HG03342 (cell line): ENCODE measurements at regions not wholly inside any gene's neighbourhood (a gene's known extent, or its start where the extent isn't known, plus 50 kb on each side); places are given as distances from the start of the nearest gene placed in this dataset.
A peak's percentile ranks its signal among the peaks of the same experiment; 100 is the strongest.

Source experiments
- ATAC-seq: cut with Tn5 transposase; IDR thresholded peaks from one replicate; pipeline ENCODE4 v1.9.1; 2021; ENCODE audit warnings: mild to moderate bottlenecking, moderate library complexity; ENCODE audit not compliant: unreplicated experiment

- no peak for ATAC-seq
Measured at GRCh38 chr2:129462349-129462748, 517.1 kb upstream of the RAB6C start.

- no peak for ATAC-seq
Measured at GRCh38 chr2:129462967-129463366, 516.5 kb upstream of the RAB6C start.

DNA sequence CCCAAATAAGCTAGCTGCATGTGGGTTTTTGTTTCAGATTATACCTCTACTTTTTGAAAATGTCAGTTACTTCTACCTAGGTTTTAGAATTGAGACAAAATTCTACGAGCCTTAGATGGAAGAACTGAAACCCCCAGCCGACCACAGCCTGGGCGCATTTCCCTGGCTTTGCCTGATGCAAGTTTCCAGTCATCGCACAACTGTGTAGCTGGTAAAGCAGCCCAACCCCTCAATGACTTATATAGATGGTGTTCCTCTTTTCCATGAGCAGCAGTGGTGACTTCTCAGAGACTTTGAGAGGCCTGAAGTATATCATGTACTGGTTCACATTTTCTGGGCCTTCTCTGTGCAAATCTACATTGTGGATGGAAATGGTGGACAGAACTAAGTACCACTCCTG, 515.4 kb upstream of the RAB6C start:
- no peak for ATAC-seq

- no peak for ATAC-seq
Measured at GRCh38 chr2:129464631-129465030, 514.8 kb upstream of the RAB6C start.

DNA sequence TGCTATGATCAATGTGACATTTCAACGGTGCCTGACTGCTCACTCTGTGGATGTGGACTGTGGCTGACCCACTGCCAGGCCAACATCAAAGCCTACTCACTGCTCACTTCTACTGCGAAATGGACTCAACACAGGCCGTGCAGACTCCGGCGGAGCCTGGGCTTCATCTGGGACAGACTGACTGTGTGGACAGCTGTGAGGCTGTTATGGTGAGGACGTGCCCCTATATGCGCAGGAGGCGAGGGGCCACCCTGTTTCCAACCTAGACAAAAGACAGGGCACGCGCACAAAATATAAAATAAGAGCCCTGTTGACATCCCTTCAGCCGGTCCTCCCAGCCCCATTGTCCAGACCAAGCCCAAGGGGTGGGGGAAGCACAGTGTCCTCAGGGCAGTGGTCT, 514.4 kb upstream of the RAB6C start:
- ATAC-seq = no peak

DNA sequence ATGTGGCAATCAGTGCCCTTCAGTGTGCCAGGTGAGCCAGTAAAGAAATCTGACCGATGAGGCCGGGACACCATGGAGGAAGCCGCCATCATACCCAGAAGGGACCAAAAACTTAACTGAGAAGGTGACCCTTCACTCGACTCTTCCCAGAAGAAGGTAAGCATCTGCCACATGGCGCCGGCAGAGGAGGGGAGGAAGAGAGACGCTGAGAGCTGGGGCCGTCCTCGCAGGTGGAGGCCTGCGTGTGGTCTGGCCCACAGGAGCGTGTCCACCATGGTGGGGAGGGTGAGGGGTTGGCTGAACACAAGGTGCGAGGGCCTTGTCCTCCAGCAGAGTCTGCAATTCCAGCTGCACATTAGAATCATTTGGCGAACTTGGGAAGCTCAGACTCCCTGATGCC, 513.1 kb upstream of the RAB6C start:
- ATAC-seq = no peak

GRCh38 chr2:129467012-129467779, 512.3 kb upstream of the RAB6C start:
- no peak for ATAC-seq

- no peak for ATAC-seq
Measured at GRCh38 chr2:129467941-129468340, 511.5 kb upstream of the RAB6C start.

DNA sequence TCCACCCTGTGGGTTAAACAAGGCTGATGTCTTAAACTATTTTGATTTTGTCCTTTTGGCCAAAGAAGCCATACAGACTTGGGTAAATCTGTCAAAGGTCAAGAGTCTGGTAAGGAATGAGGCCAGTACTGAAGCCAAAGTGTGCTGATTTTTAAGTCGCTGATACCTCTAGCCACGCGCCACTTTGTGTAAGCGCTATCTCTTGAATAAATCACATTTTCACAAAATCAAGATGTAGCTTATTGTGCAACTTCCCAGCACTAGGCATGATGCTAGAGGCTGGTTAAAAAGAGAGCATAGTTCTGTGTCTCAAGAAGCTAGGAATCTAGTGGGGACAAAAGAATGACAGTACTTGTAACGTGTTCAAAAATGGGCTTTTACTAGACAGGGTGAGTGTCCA, 510.6 kb upstream of the RAB6C start:
- no peak for ATAC-seq

DNA sequence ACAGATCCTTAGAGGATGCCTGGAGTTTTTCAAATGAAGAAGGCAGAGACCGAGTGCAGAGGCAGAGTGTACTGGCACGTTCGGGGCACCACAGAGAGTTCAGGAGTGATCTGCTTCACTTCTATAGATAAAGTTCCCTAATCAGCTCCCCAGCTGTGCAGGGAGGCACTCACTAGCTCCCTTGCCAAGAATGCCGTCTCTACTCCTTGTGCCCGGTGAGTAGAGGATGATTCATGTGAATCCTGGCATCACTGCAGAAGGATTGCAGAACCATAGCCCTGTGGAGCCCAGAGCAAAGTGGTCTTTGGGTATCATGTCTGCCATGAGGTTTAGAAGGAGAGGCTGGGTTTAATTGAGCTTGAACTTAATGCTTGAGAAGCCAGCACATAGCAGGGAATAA, 510.1 kb upstream of the RAB6C start:
- no peak for ATAC-seq

DNA sequence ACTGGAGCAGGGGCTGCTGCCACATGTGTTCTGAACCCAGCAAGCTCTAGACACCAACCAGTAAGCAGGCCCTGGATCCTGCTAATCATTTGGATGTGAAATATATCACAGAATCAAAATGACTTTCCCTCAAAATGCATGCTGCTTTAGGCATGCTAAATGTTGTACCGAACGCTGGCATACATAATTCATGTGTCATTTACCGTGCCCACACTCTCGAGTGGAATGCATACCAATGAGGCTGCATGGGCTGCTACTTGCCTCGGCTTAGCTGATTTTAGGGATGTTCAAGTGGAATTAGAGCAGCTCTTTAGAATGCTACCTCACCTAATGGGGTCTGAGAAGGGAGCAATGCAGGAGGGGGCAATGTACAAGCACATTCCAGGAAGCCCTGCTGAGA, 509.6 kb upstream of the RAB6C start:
- no peak for ATAC-seq

GRCh38 chr2:129478902-129479517, 500.5 kb upstream of the RAB6C start:
- no peak for ATAC-seq

- no peak for ATAC-seq
Measured at GRCh38 chr2:129479892-129480291, 499.6 kb upstream of the RAB6C start.

DNA sequence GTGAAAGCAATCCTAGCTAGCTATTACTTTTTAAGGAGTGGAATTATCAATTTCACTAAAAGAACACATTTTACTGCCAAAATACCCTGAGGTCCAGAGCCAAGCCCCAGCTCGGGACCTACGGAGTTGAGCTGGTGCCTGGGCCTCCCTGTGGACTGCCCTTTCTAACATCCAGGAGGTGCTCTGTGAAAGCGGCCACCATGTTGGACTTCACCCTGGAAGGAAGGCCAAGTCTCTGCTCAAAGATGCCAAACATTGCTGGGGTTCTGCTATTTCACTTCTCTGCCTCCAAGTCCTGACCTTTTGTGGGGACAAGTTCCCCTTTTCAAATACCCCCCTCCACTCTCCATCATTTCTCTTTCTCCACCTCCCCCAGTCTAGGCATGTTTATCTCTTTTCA, 498.7 kb upstream of the RAB6C start:
- no peak for ATAC-seq

DNA sequence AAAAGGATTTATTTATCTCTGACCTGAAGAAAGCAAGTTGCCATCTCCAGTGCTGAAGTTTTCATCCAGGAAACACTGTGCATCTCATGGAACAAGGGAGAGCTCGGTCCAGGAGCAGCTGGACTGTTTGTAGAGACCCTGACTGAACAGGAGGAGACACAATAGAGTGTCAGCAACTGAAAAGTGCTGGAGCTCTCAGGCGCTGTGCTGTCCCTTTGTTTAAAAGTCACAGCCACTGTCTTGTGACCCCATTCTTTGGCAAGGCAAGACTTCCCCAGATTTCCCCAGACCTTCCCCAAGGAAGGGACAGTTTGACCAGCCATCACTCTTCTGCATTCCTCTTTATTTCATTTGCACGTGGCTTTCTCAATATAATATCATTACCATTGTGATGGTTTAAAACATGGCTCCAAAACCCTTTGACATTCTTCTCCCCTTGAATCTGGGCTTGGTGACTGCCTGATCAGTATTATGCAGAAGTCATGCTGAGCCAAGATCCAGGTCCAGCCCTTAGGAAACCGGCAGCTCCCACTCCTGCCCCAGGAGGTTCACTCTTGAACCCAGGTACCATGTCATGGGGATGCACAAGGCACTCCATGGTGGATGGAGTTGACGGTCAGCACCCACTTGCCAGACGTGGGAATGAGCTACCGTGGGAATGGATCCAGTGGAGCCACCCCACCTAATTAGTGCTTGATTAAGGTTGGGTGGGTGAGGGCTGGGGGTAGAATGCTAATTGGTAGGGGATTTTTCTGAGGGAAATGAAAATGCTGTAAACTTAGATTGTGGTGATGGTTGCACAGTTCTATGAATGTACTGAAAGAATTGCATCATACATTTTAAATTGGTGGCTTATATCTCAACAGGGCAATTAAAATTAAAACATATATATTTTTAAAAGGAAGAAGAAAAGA, 497.9 kb upstream of the RAB6C start:
- no peak for ATAC-seq

DNA sequence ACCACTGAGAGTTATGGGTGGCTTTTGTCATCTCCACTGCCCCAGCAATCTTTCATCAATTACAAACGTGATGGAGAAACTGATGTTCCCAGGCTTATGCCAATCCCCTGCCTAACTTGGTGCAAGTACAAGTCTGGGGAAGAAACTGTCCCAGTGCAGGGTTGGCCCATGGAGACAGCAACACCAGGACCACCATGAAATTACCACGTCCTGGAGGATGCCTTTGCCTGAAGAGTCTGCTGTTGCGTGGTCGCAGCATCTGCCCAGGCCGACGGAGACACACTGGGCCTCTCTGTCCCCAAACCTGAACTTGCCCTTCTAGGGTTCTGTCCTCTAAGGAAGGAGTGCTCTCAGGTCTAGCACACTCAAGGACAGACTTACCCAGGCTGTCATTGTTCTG, 496.8 kb upstream of the RAB6C start:
- ATAC-seq = no peak

DNA sequence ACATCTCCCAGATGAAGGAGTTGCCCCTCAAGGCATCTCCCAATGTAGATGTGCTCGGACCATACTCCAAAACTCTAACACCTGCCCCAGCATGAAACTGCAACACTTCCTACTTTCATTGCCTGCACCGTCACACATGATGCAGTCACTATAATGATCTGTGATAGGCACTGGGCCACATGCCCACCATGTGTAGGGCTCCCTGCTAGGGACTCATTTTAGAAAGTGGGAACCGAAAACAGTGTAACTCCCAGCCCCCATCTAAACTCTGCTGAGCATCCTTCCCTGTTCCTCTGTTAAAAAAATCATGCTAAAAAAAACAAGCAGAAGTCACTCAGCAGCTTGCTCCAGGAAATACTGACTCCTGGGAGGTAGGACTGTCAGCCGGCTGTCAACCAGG, 496.1 kb upstream of the RAB6C start:
- peak; percentile 89 for ATAC-seq

DNA sequence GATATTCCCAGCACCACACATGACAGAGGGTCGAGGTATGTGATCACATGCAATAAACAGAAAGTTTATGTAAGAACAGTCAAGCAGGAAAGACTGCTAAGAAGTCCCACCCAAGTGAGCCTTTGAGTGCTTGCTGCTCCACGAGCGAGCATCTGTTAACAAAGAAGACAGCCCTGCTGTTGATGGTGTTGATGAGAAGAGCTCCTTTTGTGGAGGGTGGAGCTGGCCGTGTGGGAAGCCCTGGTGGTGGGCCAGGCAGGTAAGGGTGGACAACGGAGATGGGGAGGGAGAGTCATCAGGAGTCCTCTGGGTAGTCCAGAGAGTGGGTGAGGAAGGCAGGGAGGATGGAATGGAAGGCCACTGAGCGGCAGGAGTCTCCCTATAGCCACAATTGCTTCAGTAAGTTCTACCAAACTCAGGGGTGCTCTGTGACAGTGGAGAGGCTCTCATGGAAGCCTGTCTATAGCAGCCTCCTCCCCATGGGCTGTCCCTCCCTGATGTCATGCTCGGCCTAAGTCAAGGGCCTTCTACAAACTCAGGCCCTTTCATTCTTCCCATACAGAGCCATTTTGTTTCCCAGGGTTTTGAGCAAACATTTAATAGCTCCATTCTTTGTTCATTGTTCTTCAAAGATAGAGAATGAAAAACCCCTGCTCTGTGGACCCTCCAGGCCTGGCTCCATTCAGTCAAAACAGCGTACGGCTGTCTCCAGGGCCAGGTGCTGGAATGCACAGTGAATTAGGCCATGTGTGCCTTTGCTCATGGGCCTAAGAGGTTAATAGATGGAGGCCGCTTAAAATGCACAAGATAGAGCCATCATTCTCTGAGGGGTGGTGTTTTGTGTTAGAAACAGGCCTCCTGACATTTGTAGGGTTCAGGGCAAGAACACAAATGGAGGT, 494.2 kb upstream of the RAB6C start:
- no peak for ATAC-seq

DNA sequence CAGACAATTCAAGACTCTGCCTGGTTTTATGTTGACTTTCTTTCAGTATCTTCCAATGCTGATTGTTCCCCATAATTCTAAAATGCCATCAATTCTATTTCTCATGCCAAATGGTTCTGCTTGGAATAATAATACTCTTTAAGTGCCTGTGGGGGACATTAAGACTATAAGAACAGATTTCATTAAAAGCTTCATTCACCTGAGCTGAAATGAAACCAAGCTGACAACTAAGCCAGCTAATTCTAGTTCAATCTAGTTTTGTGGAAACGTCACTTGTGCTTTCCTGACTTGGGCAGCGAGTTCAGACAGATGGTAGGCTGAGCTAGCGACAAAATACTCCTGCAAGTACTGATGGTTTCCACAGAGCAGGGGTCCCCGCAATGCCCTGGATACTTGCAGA, 491.1 kb upstream of the RAB6C start:
- ATAC-seq = no peak

DNA sequence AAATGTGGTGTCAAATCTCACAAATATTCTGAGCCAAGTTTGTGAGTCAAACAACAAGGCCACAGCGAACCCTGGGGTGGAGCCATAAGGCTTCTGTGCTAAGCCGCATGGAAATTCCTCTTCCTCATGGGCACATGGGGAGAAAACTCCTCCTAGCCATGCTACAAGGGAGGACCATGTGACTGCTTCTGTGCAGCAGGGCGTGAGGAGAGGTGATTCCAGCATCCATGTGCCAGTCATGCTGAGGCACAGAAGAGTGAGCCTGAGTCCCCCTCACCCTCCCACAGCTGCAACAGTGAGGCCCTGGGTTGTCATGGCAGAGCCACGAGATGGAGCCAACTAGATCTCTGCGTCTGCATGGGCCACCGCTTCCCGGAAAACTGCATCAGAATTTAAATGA, 488.8 kb upstream of the RAB6C start:
- no peak for ATAC-seq

- no peak for ATAC-seq
Measured at GRCh38 chr2:129491308-129491707, 488.2 kb upstream of the RAB6C start.
